ENCODE measurements at regions not wholly inside any gene's neighbourhood (a gene's known extent, or its start where the extent isn't known, plus 50 kb on each side); places are given as distances from the start of the nearest gene placed in this dataset.
"Not testable (repeated sequence)": the region's sequence is repeated elsewhere in the genome, so short reads cannot be mapped to it uniquely, and the experiment has no call there.

- no peak for TF ChIP-seq IKZF3 (tag by site-specific recombination; IDR thresholded peaks at IDR 0.05)
Observed at GRCh38 chr9:89680547-89681467, 76.0 kb downstream of the GADD45G start (continued).

- H3K4me3 ChIP-seq (ENCODE audit: low read depth, low read length); H3K9me3 ChIP-seq (ENCODE audit: control insufficient read depth, insufficient read depth, low read depth, low read length); H3K36me3 ChIP-seq (ENCODE audit: control insufficient read depth in 2 of 2, insufficient read depth in 1 of 2, low read length in 2 of 2); H3K27ac ChIP-seq (ENCODE audit: extremely low read depth, low read depth, low read length); H3K4me1 ChIP-seq (ENCODE audit: control insufficient read depth, insufficient read depth, low read length): not testable (repeated sequence)
- ChIA-PET POLR2A (interaction anchor here (1.0 kb wide), 1 partner anchor 77 kb away, joined by 3 read pairs; the partner anchor contains the start of gene GADD45G), CTCF (interaction anchor here (1.0 kb wide), 1 partner anchor 10 kb away, joined by 3 read pairs; no protein-coding TSS in a partner anchor)
Observed at GRCh38 chr9:89681468-89681859, 76.7 kb downstream of the GADD45G start.

DNA sequence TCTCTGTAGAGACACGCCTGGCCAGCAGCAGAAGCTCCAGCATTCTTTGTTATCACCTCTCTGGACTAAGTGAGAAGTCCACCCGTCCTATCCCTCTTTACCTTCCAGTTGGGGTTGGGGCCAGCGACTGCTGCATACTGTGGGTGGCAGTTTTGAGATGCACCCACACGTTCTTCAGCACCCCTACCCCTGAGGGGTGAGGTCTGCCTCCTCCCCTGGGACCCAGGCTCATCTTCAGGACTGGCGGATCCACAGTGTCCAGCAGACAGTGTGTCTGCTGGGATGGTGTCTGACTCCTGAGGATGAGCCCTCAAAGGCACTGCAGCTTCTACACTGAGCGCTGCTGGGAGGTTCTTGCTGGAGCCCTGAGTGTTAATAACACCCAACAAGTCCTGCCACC, 78.8 kb downstream of the GADD45G start:
- Histone ChIP-seq H3K4me3 (ENCODE audit: low read depth, low read length) (no peak overlapping the region), H3K9me3 (ENCODE audit: control insufficient read depth, insufficient read depth, low read depth, low read length) (no peaks in the 10 kb centered on the region), H3K27ac (ENCODE audit: extremely low read depth, low read depth, low read length) (no peak overlapping the region), H3K4me1 (ENCODE audit: control insufficient read depth, insufficient read depth, low read length) (no peaks in the 10 kb centered on the region; the same call in 1 of the 2 replicates), H3K36me3 (ENCODE audit: control insufficient read depth in 2 of 2, insufficient read depth in 1 of 2, low read length in 2 of 2) (no peaks in the 10 kb centered on the region)
- POLR2A ChIA-PET, result no interaction called here
- TF ChIP-seq MZF1 (tag by site-specific recombination; IDR thresholded peaks at IDR 0.05; ENCODE audit: borderline replicate concordance) (no peak), ZNF548 (tag by site-specific recombination; IDR thresholded peaks at IDR 0.05) (no peak), BCL11B (tag by site-specific recombination; IDR thresholded peaks at IDR 0.05; ENCODE audit: low read depth) (no peak), ZFP41 (tag by site-specific recombination; IDR thresholded peaks at IDR 0.05; ENCODE audit: borderline replicate concordance) (no peak), ZEB2 (tag by site-specific recombination; IDR thresholded peaks at IDR 0.05) (no peak), ZNF621 (tag by site-specific recombination; IDR thresholded peaks at IDR 0.05) (no peak), TSHZ1 (tag by site-specific recombination; IDR thresholded peaks at IDR 0.05; ENCODE audit: borderline replicate concordance) (no peak), ZNF350 (tag by site-specific recombination; IDR thresholded peaks at IDR 0.05) (no peak), KLF16 (tag by site-specific recombination; IDR thresholded peaks at IDR 0.05) (no peak), SETDB1 (IDR thresholded peaks at IDR 0.05; ENCODE audit: insufficient read length, low read length) (no peak), ZNF239 (tag by site-specific recombination; IDR thresholded peaks at IDR 0.05) (no peak), ZSCAN16 (tag by site-specific recombination; IDR thresholded peaks at IDR 0.05) (no peak), ZSCAN23 (tag by site-specific recombination; IDR thresholded peaks at IDR 0.05) (no peak), ZNF660 (tag by site-specific recombination; IDR thresholded peaks at IDR 0.05) (no peak)
- TF ChIP-seq, protein P1, sequence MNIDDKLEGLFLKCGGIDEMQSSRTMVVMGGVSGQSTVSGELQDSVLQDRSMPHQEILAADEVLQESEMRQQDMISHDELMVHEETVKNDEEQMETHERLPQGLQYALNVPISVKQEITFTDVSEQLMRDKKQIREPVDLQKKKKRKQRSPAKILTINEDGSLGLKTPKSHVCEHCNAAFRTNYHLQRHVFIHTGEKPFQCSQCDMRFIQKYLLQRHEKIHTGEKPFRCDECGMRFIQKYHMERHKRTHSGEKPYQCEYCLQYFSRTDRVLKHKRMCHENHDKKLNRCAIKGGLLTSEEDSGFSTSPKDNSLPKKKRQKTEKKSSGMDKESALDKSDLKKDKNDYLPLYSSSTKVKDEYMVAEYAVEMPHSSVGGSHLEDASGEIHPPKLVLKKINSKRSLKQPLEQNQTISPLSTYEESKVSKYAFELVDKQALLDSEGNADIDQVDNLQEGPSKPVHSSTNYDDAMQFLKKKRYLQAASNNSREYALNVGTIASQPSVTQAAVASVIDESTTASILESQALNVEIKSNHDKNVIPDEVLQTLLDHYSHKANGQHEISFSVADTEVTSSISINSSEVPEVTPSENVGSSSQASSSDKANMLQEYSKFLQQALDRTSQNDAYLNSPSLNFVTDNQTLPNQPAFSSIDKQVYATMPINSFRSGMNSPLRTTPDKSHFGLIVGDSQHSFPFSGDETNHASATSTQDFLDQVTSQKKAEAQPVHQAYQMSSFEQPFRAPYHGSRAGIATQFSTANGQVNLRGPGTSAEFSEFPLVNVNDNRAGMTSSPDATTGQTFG (tag by site-specific recombination; IDR thresholded peaks at IDR 0.05; ENCODE audit: borderline replicate concordance), result no peak
- CTCF ChIA-PET, result interaction anchor here (0.7 kb wide), 1 partner anchor 321 kb away, joined by 3 read pairs; no protein-coding TSS in a partner anchor
